Tibial nerve (tissue), 4 donors: ENCODE measurements at regions not wholly inside any gene's neighbourhood (a gene's known extent, or its start where the extent isn't known, plus 50 kb on each side); places are given as distances from the start of the nearest gene placed in this dataset.

Experiments
- CTCF ChIP-seq, 5 experiments: fragments of 200-600 bp in 3 of 5; fragments of 450-650 bp in 2 of 5; sonication (generic) in 3 of 5; IDR thresholded peaks; one replicate each; pipeline ENCODE4 v1.5.1; 2016 to 2019; ENCODE audit warnings: antibody characterized with exemption in 5 of 5, mild to moderate bottlenecking in 3 of 5, moderate library complexity in 2 of 5
- EP300 ChIP-seq, 2 donors: sonication (generic); formaldehyde crosslinking; IDR thresholded peaks; one replicate each; pipeline ENCODE4 v1.6.1; 2017; ENCODE audit warnings: antibody characterized with exemption in 2 of 2, mild to moderate bottlenecking in 1 of 2

- TF ChIP-seq CTCF (IDR thresholded peaks at IDR 0.05) = no peak
- TF ChIP-seq EP300 (IDR thresholded peaks at IDR 0.05) = no peak
Observed at GRCh38 chr2:2890246-2890645, 487.4 kb downstream of the EIPR1 start.
